H1 (cell line): ENCODE measurements at regions not wholly inside any gene's neighbourhood (a gene's known extent, or its start where the extent isn't known, plus 50 kb on each side); places are given as distances from the start of the nearest gene placed in this dataset.

Experiments
- CTCF ChIA-PET: fragments of 300-600 bp; sonication (Branson Sonifier 250); formaldehyde crosslinking; loops from one replicate; lab custom pipeline; 2021; ENCODE audit not compliant: partially characterized antibody; lab: Charles Lee
- POLR2A ChIA-PET: fragments of 300-600 bp; sonication (Branson Sonifier 250); formaldehyde crosslinking; loops from one replicate; lab custom pipeline; 2021; ENCODE audit warnings: inconsistent platforms; ENCODE audit not compliant: partially characterized antibody; lab: Charles Lee
- DNase-seq, 2 experiments: peaks; one replicate each; pipeline versions ENCODE4 v3.0.0 to v3.0.0-alpha.2; 2010 to 2022; ENCODE audit warnings: low spot score in 2 of 2, low read depth in 1 of 2, mixed read lengths in 1 of 2
- FAIRE-seq: peaks from 2 replicates; lab custom pipeline; 2011; peaks lifted over from hg19 to GRCh38; lab: Jason Lieb, UNC
- H2AFZ ChIP-seq: 2 replicates; pipeline ENCODE4 v1.8.1; 2012; ENCODE audit warnings: low read length, inconsistent platforms
- H2AK5ac ChIP-seq: 2 replicates; pipeline ENCODE4 v1.6.1; 2013; ENCODE audit warnings: low read depth, low read length
- H2BK120ac ChIP-seq: replicated peaks from 2 replicates; pipeline ENCODE3; 2013; ENCODE audit warnings: low read depth, low read length, inconsistent platforms
- H2BK12ac ChIP-seq: 2 replicates; pipeline ENCODE4 v1.6.1; 2013; ENCODE audit warnings: low read depth, low read length
- H2BK15ac ChIP-seq: 2 replicates; pipeline ENCODE4 v1.6.1; 2013; ENCODE audit warnings: low read length
- H2BK20ac ChIP-seq: 2 replicates; pipeline ENCODE4 v1.6.1; 2013; ENCODE audit warnings: low read length
- H2BK5ac ChIP-seq: 2 replicates; pipeline ENCODE4 v1.6.1; 2013; ENCODE audit warnings: low read depth, low read length
- H3K14ac ChIP-seq: 2 replicates; pipeline ENCODE4 v1.6.1; 2013; ENCODE audit warnings: inconsistent platforms; ENCODE audit not compliant: insufficient read length
- H3K18ac ChIP-seq: 2 replicates; pipeline ENCODE4 v1.6.1; 2013; ENCODE audit warnings: low read length; ENCODE audit errors: extremely low read depth
- H3K23ac ChIP-seq: 2 replicates; pipeline ENCODE4 v1.6.1; 2013; ENCODE audit warnings: inconsistent platforms; ENCODE audit not compliant: insufficient read length
- H3K23me2 ChIP-seq: 2 replicates; pipeline ENCODE4 v1.6.1; 2013; ENCODE audit warnings: low read depth, low read length
- H3K27ac ChIP-seq: 2 replicates; pipeline ENCODE4 v1.6.1; 2011; ENCODE audit warnings: low read depth, low read length, inconsistent platforms
- H3K27me3 ChIP-seq, 4 experiments: replicated peaks in 1 of 4; 1 replicate in 1 of 4; 2 replicates in 3 of 4; pipeline versions ENCODE4 v1.6.1 to v1.8.1; 2011 to 2013; ENCODE audit warnings: low read length in 3 of 4, mild to moderate bottlenecking in 3 of 4, inconsistent platforms in 2 of 4, mixed read lengths in 2 of 4, moderate library complexity in 1 of 4; ENCODE audit not compliant: control insufficient read depth in 3 of 4, insufficient read depth in 3 of 4; ENCODE audit errors: extremely low read depth in 1 of 4
- H3K36me3 ChIP-seq, 4 experiments: 2 replicates each; pipeline versions ENCODE4 v1.6.1 to v1.8.1; 2011 to 2013; ENCODE audit warnings: mild to moderate bottlenecking in 4 of 4, low read length in 3 of 4, moderate library complexity in 2 of 4, control low read depth in 1 of 4, inconsistent platforms in 1 of 4; ENCODE audit not compliant: insufficient read depth in 4 of 4, control insufficient read depth in 2 of 4
- H3K4ac ChIP-seq: replicated peaks from 2 replicates; pipeline ENCODE3; 2013; ENCODE audit warnings: low read length, low read depth, mixed read lengths, inconsistent platforms; ENCODE audit not compliant: insufficient read length
- H3K4me1 ChIP-seq, 4 experiments: replicated peaks in 1 of 4; 1 replicate in 1 of 4; 2 replicates in 3 of 4; pipeline versions ENCODE4 v1.6.1 to v1.8.1; 2011 to 2013; ENCODE audit warnings: low read length in 3 of 4, inconsistent platforms in 2 of 4, mixed read lengths in 1 of 4; ENCODE audit not compliant: insufficient read depth in 4 of 4, control insufficient read depth in 3 of 4
- H3K4me2 ChIP-seq, 2 experiments: 2 replicates each; pipeline versions ENCODE4 v1.6.1 to v1.8.1; 2011 to 2013; ENCODE audit warnings: low read depth in 2 of 2, low read length in 2 of 2, control low read depth in 1 of 2, inconsistent platforms in 1 of 2, mild to moderate bottlenecking in 1 of 2; ENCODE audit not compliant: insufficient read depth in 1 of 2
- H3K4me3 ChIP-seq, 4 experiments: fragments of 200-600, 300-600 bp in 1 of 4; sonication (generic), shearing (Covaris generic), sonication (Bioruptor Twin) in 1 of 4; 2 replicates each; pipeline versions ENCODE4 v1.5.1 to v1.8.1; 2011 to 2016; ENCODE audit warnings: low read length in 4 of 4, low read depth in 3 of 4, control low read depth in 2 of 4, inconsistent platforms in 2 of 4, mild to moderate bottlenecking in 2 of 4, mixed read lengths in 1 of 4, moderate library complexity in 1 of 4; ENCODE audit not compliant: insufficient read depth in 2 of 4; ENCODE audit errors: extremely low read depth in 1 of 4
- H3K56ac ChIP-seq: replicated peaks from 2 replicates; pipeline ENCODE3; 2013; ENCODE audit warnings: low read depth, mild to moderate bottlenecking, mixed read lengths, low read length, inconsistent platforms; ENCODE audit not compliant: insufficient read length
- H3K79me1 ChIP-seq: 2 replicates; pipeline ENCODE4 v1.6.1; 2013; ENCODE audit warnings: low read depth, low read length, control low read depth
- H3K79me2 ChIP-seq, 2 experiments: 2 replicates each; pipeline versions ENCODE4 v1.6.1 to v1.8.1; 2012 to 2013; ENCODE audit warnings: low read length in 2 of 2, mild to moderate bottlenecking in 2 of 2, inconsistent platforms in 1 of 2; ENCODE audit not compliant: insufficient read depth in 2 of 2, control insufficient read depth in 1 of 2
- H3K9ac ChIP-seq, 4 experiments: replicated peaks in 1 of 4; 1 replicate in 1 of 4; 2 replicates in 3 of 4; pipeline versions ENCODE4 v1.6.1 to v1.8.1; 2011 to 2013; ENCODE audit warnings: low read depth in 3 of 4, low read length in 3 of 4, control low read depth in 2 of 4, mild to moderate bottlenecking in 2 of 4, moderate library complexity in 2 of 4, inconsistent platforms in 1 of 4; ENCODE audit errors: extremely low read depth in 1 of 4
- H3K9me3 ChIP-seq, 2 experiments: 2 replicates each; pipeline versions ENCODE4 v1.6.1 to v1.8.1; 2012 to 2013; ENCODE audit warnings: mild to moderate bottlenecking in 2 of 2, moderate library complexity in 2 of 2, control low read depth in 1 of 2, inconsistent platforms in 1 of 2, low read depth in 1 of 2, low read length in 1 of 2, mixed read lengths in 1 of 2; ENCODE audit not compliant: insufficient read depth in 2 of 2
- H4K20me1 ChIP-seq, 2 experiments: replicated peaks in 1 of 2; 2 replicates each; pipeline versions ENCODE3 to v1.8.1; 2011 to 2013; ENCODE audit warnings: inconsistent platforms in 2 of 2, low read length in 2 of 2, mild to moderate bottlenecking in 1 of 2; ENCODE audit not compliant: insufficient read depth in 2 of 2, control insufficient read depth in 1 of 2
- H4K5ac ChIP-seq: 2 replicates; pipeline ENCODE4 v1.6.1; 2013; ENCODE audit warnings: low read length, low read depth, mixed read lengths, inconsistent platforms; ENCODE audit not compliant: insufficient read length
- H4K8ac ChIP-seq: 2 replicates; pipeline ENCODE4 v1.8.0; 2013; ENCODE audit warnings: mild to moderate bottlenecking, moderate library complexity, low read length, inconsistent platforms; ENCODE audit not compliant: insufficient read depth; ENCODE audit errors: extremely low read depth
- H4K91ac ChIP-seq: replicated peaks from 2 replicates; pipeline ENCODE3; 2013; ENCODE audit warnings: low read length, mixed read lengths, inconsistent platforms; ENCODE audit not compliant: insufficient read length
- ATF2 ChIP-seq: IDR thresholded peaks from 2 replicates; pipeline ENCODE4 v1.6.1; 2012; ENCODE audit warnings: low read length, inconsistent platforms
- EGR1 ChIP-seq: IDR thresholded peaks from 2 replicates; pipeline ENCODE4 v1.6.1; 2011; ENCODE audit warnings: low read depth, low read length, borderline replicate concordance
- KDM4A ChIP-seq: IDR thresholded peaks from one replicate; pipeline ENCODE4 v1.7.1; 2012; ENCODE audit warnings: low read depth, mild to moderate bottlenecking, moderate library complexity, low read length, inconsistent platforms; ENCODE audit not compliant: severe bottlenecking
- SUZ12 ChIP-seq: fragments of 200-600 bp; sonication (generic); IDR thresholded peaks from 2 replicates; pipeline ENCODE4 v1.6.1; 2012; ENCODE audit warnings: mild to moderate bottlenecking, inconsistent platforms, low read length, moderate library complexity, mixed read lengths
- WGBS, 2 experiments: shearing (Covaris generic) in 1 of 2; methylation state at CpG; one replicate each; pipeline versions ENCODE4 v1.1.6 to v1.1.7; 2013 to 2015; ENCODE audit warnings: low lambda C conversion rate in 2 of 2, mixed read lengths in 2 of 2, inconsistent platforms in 1 of 2, low coverage in 1 of 2, missing lambda C conversion rate in 1 of 2; ENCODE audit not compliant: insufficient replicate concordance in 2 of 2, insufficient coverage in 1 of 2, insufficient read length in 1 of 2; ENCODE audit errors: extremely low coverage in 1 of 2, missing lambda C conversion rate in 1 of 2; 5-methylcytosine and 5-hydroxymethylcytosine counted together

DNA sequence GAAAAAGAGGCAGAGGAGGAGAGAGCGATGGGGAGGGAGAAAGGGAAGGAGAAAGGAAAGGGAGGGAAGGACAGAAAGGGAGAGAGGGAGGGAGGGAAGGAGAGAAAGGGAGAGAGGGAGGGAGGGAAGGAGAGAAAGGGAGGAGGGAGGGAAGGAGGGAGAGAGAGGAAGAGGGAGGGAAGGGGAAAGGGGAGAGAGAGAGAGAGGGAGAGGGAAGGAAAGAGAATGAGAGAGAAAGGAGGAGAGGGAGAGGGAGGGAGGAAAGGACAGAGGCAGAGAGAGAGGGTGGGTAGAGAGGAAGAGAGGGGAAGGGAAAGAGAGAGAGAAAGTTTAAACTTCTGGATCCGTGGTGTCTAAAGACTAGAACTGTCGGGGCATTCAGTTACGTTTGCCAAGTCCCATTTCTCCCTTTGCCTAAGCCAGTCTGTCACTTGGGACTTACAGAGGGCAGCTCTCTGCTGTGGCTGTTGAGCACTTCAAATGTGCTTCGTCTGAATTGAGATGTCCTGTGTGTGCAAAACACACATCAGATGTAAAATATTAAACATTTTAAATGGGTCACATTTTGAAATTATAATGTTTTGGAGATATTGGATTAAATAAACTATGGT, 62.6 kb downstream of the PLXNA1 start:
- peak overlapping the region; percentile 71; the same call in 1 of the 2 replicates for H3K18ac ChIP-seq
- no peak overlapping the region for H2AFZ ChIP-seq
- ChIA-PET CTCF (interaction anchor here (0.9 to 1.1 kb wide), 2 partner anchors 21 to 42 kb away, joined by 3 to 4 read pairs; no protein-coding TSS in a partner anchor), POLR2A (interaction anchor here (1.2 to 1.3 kb wide), 2 partner anchors 10 to 410 kb away, joined by 3 read pairs; no protein-coding TSS in a partner anchor)
- FAIRE-seq (no peak), DNase-seq (no peak)
- H3K14ac ChIP-seq, result no peak overlapping the region
- H2AK5ac ChIP-seq, result peak overlapping the region; percentile 65; the same call in 1 of the 2 replicates
- H2BK120ac ChIP-seq, result no peak overlapping the region
- no peaks in the 10 kb centered on the region for H3K79me1 ChIP-seq
- H3K36me3 ChIP-seq, result no peaks in the 10 kb centered on the region
- H4K91ac ChIP-seq, result no peak overlapping the region
- H3K23me2 ChIP-seq, result peaks cover 5% of the 10 kb centered on the region; the same call in 1 of the 2 replicates
- peaks cover 9 to 25% (median 16%) of the 10 kb centered on the region in 4 experiments for H3K4me1 ChIP-seq
- peak overlapping the region; percentile 95 for H2BK15ac ChIP-seq
- peak overlapping the region; percentile 18 to 59; a peak in 3 of 4 replicates for H3K4me2 ChIP-seq
- H4K20me1 ChIP-seq, result no peaks in the 10 kb centered on the region
- no peak overlapping the region for H3K4ac ChIP-seq
- no peak overlapping the region for H4K8ac ChIP-seq
- H3K79me2 ChIP-seq, result no peaks in the 10 kb centered on the region
- TF ChIP-seq EGR1, result peak; percentile 66; the same call in 1 of the 2 replicates
- peak; percentile 49; the same call in 1 of the 2 replicates for TF ChIP-seq SUZ12
- no peak for TF ChIP-seq ATF2
- TF ChIP-seq KDM4A, result peak; percentile 34
- no peak overlapping the region; the same call in 1 of the 2 replicates for H3K27ac ChIP-seq
- H3K4me3 ChIP-seq, result peak overlapping the region in 2 of 4 experiments; percentile 14 to 48; a peak in 5 of 8 replicates
- peak overlapping the region; percentile 97; the same call in 1 of the 2 replicates for H2BK12ac ChIP-seq
- H3K9ac ChIP-seq, result no peak overlapping the region
- 53% methylated on average over 4 of the region's 5 CpGs; no CpG with 5 or more reads in 1 of the 2 experiments for WGBS, 2 experiments
- no peak overlapping the region for H4K5ac ChIP-seq
- peak overlapping the region; percentile 78; the same call in 1 of the 2 replicates for H2BK5ac ChIP-seq
- peaks cover 0 to 7% of the 10 kb centered on the region in 2 experiments; a peak in 2 of 4 replicates for H3K9me3 ChIP-seq
- peak overlapping the region; percentile 86; the same call in 1 of the 2 replicates for H2BK20ac ChIP-seq
- H3K56ac ChIP-seq, result no peak overlapping the region
- H3K27me3 ChIP-seq, result peaks cover 0 to 3% (median 0%) of the 10 kb centered on the region in 4 experiments; a peak in 2 of 7 replicates
- H3K23ac ChIP-seq, result no peak overlapping the region
